B cell (primary cell): ENCODE measurements at regions not wholly inside any gene's neighbourhood (a gene's known extent, or its start where the extent isn't known, plus 50 kb on each side); places are given as distances from the start of the nearest gene placed in this dataset.

ENCODE experiments used
- EZH2 ChIP-seq: IDR thresholded peaks from 2 replicates; pipeline ENCODE4 v1.6.1; 2012; ENCODE audit warnings: borderline replicate concordance, low read depth, mild to moderate bottlenecking, moderate library complexity, low read length; ENCODE audit not compliant: insufficient read depth, poor library complexity, severe bottlenecking
- TF ChIP-seq, protein P1 (sequence below): fragments of 200-600 bp; IDR thresholded peaks from one replicate; pipeline ENCODE4 v1.8.0; 2022; ENCODE audit warnings: antibody characterized with exemption, mild to moderate bottlenecking

DNA sequence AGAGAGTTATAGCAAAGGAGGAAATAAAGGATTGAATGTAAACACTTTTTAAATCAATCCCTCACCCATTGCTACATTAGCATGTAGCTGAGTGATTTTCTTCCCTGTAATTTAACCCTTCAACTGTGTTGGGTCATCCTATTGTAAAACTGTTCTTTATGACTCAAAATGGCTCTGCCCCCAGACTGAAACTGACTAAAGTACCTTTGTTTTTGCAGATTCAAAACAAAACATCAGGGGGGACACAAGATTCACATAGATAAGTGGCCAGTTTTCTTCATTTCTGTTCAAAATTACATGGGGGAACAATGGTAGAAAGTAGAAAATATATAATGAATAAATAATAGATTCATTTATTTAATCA lies 268.4 kb downstream of the IGSF11 start:
- TF ChIP-seq, protein P1, sequence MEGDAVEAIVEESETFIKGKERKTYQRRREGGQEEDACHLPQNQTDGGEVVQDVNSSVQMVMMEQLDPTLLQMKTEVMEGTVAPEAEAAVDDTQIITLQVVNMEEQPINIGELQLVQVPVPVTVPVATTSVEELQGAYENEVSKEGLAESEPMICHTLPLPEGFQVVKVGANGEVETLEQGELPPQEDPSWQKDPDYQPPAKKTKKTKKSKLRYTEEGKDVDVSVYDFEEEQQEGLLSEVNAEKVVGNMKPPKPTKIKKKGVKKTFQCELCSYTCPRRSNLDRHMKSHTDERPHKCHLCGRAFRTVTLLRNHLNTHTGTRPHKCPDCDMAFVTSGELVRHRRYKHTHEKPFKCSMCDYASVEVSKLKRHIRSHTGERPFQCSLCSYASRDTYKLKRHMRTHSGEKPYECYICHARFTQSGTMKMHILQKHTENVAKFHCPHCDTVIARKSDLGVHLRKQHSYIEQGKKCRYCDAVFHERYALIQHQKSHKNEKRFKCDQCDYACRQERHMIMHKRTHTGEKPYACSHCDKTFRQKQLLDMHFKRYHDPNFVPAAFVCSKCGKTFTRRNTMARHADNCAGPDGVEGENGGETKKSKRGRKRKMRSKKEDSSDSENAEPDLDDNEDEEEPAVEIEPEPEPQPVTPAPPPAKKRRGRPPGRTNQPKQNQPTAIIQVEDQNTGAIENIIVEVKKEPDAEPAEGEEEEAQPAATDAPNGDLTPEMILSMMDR: no peak
- TF ChIP-seq EZH2: no peak
